SKM-1 treated with dmso at 0.1 percent for 144 hours (cell line): ENCODE measurements at regions not wholly inside any gene's neighbourhood (a gene's known extent, or its start where the extent isn't known, plus 50 kb on each side); places are given as distances from the start of the nearest gene placed in this dataset.

Source experiments
- DNase-seq: peaks from one replicate; lab custom pipeline; 2025; ENCODE audit not compliant: unreplicated experiment; lab: John Stamatoyannopoulos, UW

- no peak for DNase-seq
These were observed 215.8 kb downstream of the SPTSSA start for GRCh38 chr14:34246206-34246605.

DNA sequence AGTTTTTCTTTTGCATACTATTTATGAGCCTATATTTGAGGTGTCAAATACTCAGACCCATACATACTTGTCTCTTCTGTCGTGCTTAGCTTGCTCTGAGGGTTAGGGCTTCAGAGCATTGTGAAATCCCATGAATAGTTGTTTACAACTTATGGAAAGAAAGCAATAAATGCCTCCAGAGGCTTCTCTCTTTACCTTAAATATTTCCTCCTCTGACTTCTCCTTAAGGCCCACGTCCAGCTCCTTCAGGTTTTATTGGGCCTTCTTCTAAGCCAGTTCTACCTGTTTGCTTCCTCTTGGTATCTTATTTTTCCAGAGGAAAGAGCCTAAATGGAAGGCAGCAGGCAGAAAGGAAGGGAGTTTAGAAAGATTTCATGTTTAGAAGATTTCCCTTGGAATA, 218.6 kb downstream of the SPTSSA start:
- DNase-seq: no peak

DNA sequence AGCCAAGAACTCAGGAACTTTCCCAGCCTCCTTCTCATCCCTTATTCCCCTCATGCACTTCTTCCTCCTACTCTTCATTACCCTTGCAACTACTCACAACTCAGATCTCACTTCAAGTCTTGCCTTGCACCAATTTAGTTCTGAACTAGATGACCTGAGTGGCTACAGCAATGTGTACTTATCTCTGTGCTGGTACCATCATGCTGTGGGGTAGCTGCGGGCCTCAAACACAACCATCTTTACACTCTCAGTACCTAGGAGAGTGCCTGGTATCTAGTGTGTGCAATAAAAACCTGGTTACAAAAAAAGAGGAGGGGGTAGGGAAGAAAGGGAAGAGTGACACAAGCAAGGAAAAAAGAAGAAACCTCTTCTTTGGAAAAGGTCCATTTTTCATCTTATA, 219.0 kb downstream of the SPTSSA start:
- no peak for DNase-seq

DNA sequence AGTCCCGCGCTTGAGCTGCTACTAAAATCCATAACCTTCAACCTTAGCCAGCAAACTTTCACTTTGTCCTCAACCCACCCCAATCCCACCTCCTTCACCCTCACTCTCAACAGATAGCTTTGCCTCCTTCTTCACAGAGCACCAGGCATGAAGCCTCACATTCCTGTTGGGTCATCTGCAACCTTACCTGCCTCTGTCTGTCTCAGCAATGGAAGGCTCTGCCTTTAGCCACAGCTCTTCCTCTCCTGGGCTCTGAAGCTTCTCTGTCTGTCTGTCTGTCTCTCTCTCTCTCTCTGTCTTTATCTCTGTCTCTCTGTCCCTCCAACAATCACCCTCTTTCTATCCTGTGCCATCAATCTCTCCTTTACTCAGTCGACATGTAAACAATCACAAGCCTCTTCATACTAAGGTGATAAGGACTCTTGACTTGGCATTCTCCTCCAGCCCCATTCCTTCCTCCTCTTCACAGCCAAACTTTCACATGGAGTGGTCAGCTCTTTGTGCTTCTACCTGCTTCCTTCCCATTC, 220.8 kb downstream of the SPTSSA start:
- DNase-seq: no peak

- no peak for DNase-seq
These were observed 223.4 kb downstream of the SPTSSA start for GRCh38 chr14:34238610-34239009.

GRCh38 chr14:34237677-34238076, 224.4 kb downstream of the SPTSSA start:
- no peak for DNase-seq

DNA sequence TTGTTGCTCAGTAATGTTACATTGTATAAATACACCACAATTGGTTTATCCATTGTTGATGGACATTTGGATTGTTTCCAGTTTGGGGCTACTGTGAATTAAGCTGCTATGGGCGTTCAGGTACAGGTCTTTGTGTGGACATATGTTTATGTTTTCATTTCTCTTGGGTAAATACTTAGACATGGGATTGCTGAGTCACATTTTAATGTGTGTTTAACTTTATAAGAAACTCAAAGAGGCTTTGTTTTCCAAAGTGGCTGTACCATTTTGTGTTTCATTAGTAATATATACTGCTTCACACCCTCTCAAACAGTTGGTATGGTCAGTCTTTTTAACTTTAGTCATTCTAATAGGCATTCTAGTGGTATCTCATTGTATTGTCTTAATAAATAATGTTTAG, 225.0 kb downstream of the SPTSSA start:
- no peak for DNase-seq

DNA sequence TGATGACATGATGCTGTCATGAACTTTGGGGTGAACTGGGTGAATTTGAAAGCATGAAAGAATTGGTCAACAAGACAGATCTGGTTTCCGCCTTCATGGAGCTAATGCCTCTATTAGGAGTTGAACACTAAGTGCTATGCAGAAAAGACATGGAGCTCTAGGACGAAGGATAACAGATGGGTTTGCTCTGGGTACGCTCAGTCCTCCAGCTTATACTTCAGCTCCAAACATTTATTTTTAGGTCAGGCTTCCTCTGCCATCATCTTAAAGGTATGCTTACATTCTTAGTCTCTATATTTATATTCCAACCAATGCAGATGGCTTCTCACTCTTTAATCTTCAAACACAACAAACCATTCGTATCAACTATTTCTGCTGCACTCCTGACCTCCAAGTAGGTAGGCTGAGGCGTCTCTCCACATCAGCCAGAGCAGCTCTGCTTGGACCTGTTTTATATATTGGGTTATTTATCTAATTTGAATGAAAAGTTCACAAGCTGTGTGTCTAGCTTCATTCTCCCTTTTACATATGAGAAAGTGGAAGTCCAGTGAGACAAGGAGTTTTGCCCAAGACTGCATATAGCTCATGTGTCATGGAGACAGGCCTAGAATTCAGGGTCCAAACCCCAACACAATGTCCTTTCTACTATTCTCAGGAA, 226.3 kb downstream of the SPTSSA start:
- no peak for DNase-seq

DNA sequence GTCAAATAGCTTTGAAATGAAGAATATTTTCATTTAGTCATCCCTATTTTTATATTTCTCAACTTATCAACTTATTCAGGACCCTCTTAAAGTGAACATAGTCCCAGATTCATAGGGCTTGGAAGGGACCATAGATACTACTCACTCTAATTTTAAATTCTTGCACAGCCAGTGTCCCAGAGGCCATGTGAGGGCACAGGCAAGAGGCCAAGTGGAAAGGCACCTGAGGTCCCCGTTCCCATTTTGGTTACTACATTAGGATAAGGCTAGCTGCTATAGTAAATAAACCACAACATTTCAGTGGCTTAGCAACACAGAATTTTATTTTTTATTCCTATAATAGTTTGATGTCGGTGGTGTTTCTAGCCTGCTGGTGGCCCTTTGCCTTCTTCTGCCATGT, 227.8 kb downstream of the SPTSSA start:
- DNase-seq: no peak

GRCh38 chr14:34233619-34234018, 228.4 kb downstream of the SPTSSA start:
- no peak for DNase-seq

DNA sequence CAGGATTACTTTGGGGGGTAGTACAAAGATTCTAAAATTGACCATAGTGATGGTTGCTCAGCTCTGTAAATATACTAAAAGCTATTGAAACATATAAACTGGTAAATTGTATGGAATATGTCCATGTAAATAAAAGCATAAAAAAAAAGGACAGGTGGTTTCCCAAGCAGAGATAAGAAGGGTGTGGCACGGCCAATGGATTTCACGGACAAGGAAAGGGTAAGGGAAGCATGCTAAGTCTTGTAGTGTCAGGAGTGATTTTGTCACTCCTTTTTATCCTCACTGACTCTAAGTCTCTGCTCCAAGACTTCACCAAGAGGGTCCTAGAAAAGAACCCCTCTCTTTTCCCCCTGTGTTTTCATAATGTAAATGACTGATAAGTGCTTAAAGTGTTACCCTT, 229.2 kb downstream of the SPTSSA start:
- no peak for DNase-seq

GRCh38 chr14:34231626-34232025, 230.4 kb downstream of the SPTSSA start:
- no peak for DNase-seq

- DNase-seq: no peak
These were observed 232.9 kb downstream of the SPTSSA start for GRCh38 chr14:34229140-34229539.

GRCh38 chr14:34228650-34228976, 233.4 kb downstream of the SPTSSA start:
- no peak for DNase-seq

- peak; percentile 27 for DNase-seq
These were observed 234.0 kb downstream of the SPTSSA start for GRCh38 chr14:34227834-34228649.

DNA sequence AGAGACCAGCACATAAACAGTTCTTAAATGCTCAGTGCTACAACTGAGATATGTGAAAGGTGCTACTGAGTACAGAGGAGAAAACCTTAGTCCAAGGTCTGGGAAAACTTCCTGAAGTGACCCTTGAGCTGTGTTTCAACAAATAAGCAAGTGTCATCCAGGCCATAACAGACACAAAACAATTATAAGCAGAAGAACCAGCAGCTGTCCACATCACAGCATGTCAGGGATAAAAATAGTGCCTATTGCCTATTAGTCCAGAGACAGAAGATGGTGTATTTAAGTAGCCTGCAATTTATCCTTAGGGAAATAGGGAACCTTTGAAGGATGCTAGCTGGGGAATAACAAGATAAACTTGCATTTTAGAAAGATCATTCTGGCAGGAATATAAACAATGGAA, 237.8 kb downstream of the SPTSSA start:
- DNase-seq: no peak

DNA sequence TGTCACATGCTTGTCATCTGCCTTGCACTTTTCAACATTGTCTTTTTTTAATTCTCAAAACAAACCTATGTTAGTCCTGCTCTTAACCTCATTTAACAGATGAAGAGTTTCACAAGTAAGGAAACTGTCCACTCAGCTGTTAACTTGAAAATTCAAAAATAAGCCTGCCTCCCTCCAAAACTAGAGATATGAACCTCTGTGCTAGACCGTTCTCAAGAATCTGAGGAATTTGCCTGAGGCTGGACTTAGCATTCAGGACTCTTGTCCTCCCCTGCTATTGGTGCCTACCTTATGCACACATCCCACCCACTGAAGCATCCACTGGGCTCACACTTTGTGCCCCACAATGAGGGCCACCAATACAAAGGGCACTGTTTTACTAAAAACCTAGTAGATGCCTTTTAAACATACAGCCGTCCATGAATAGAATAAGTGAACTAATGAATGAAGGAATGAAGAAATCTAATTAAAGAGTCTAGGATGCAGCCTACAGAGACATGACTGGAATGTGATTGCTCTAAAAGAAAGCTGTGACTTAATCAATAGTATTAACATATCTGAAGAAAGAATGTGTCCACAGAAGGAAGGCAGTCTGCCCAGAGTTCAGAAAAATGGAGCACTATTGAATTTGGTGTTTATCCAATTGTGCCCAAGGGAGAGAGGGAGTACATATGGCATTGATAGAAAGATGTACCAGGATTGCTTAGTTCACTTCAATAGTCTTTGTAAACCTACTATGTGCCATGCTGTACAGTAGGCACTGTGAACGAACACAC, 238.5 kb downstream of the SPTSSA start:
- DNase-seq: no peak

GRCh38 chr14:34222867-34223266, 239.2 kb downstream of the SPTSSA start:
- DNase-seq: no peak

DNA sequence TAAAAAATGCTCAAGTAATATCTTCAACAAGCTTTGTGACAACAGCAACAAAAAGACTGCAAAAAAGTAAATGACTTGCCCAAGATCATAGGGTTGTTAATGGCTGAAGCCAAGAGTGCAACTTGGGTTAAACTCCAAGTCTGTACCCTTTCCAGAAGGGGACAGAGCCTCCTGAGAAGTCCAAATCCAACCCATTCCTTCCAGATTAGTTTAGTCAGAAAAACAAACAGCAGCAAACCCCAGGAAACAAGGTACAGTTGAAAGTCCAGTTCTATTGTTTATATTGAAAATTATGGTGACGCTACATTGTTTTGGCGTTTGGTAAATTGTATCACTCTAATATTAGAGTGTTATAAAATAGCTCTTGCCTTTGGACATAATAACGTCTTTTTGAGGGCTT, 239.9 kb downstream of the SPTSSA start:
- DNase-seq: no peak

GRCh38 chr14:34220921-34221320, 241.1 kb downstream of the SPTSSA start:
- peak; percentile 5 for DNase-seq

GRCh38 chr14:34220378-34220706, 241.7 kb downstream of the SPTSSA start:
- DNase-seq: no peak
